ENCODE measurements at regions not wholly inside any gene's neighbourhood (a gene's known extent, or its start where the extent isn't known, plus 50 kb on each side); places are given as distances from the start of the nearest gene placed in this dataset.

- Histone ChIP-seq H3K36me3 (ENCODE audit: control insufficient read depth in 1 of 2, insufficient read depth in 2 of 2, low read length in 2 of 2) (0 out of 4 replicates have a peak, but pooled peaks cover 0 to 3% of the 10 kb centered on the region in 2 experiments), H3K27me3 (ENCODE audit: insufficient read depth, low read length) (no peaks in the 10 kb centered on the region), H3K4me2 (ENCODE audit: low read length) (no peak overlapping the region), H3K9me2 (ENCODE audit: insufficient read depth) (no peaks in the 10 kb centered on the region), H3K9me3 (ENCODE audit: control insufficient read depth in 1 of 2, insufficient read depth in 1 of 2, low read depth in 1 of 2, low read length in 2 of 2) (no peaks in the 10 kb centered on the region), H4K20me1 (ENCODE audit: insufficient read depth) (no peaks in the 10 kb centered on the region), H3K9ac (ENCODE audit: low read length) (no peak overlapping the region), H2AFZ (ENCODE audit: low read depth, low read length, poor library complexity, severe bottlenecking) (no peak overlapping the region), H3K4me1 (ENCODE audit: control insufficient read depth in 1 of 2, insufficient read depth in 2 of 2, low read length in 2 of 2) (peaks cover 0 to 5% of the 10 kb centered on the region in 2 experiments; a peak in 1 of 4 replicates), H3K79me2 (ENCODE audit: insufficient read depth, low read length) (no peaks in the 10 kb centered on the region), H3K27ac (ENCODE audit: low read depth, low read length) (no peak overlapping the region), H3K4me3 (replicated peaks in 1 of 2; ENCODE audit: low read depth in 1 of 2, low read length in 2 of 2) (no peak overlapping the region)
- POLR2A ChIA-PET, result no interaction called here
- RAD21 ChIA-PET (ENCODE audit: low non-redundant PET in 1 of 2, low total read pairs in 2 of 2, uncharacterized antibody in 2 of 2, unreplicated experiment in 2 of 2), result no interaction called here
- intact Hi-C loops (cut with micrococcal nuclease), result no loop called here
- CTCF ChIA-PET, result no interaction called here
- TF ChIP-seq ELF1 (IDR thresholded peaks at IDR 0.05; ENCODE audit: borderline replicate concordance, low read depth), result no peak
- no peak for TF ChIP-seq CTCF (IDR thresholded peaks at IDR 0.05 in 2 of 3, conservative IDR thresholded peaks at IDR 0.05 in 1 of 3; ENCODE audit: borderline replicate concordance in 1 of 3, insufficient read depth in 1 of 3, low read depth in 2 of 3, low read length in 2 of 3)
- TF ChIP-seq ATF3 (IDR thresholded peaks at IDR 0.05), result no peak
- no peak for TF ChIP-seq ZBTB33 (IDR thresholded peaks at IDR 0.05; ENCODE audit: extremely low read depth, insufficient replicate concordance, low read length)
- TF ChIP-seq YY1 (IDR thresholded peaks at IDR 0.05; ENCODE audit: extremely low read depth, insufficient replicate concordance, low read depth, low read length), result no peak
- no peak for TF ChIP-seq EZH2 (IDR thresholded peaks at IDR 0.05)
- TF ChIP-seq ZFX (IDR thresholded peaks at IDR 0.05), result no peak
- ATAC-seq (no peak), DNase-seq (ENCODE audit: low read depth, low spot score) (no peak)
- BruUV-seq (replicated peaks), result no TSS peak
These were observed 123.3 kb downstream of the NCOR2 start for GRCh38 chr12:124443931-124444712.
